ENCODE measurements at regions not wholly inside any gene's neighbourhood (a gene's known extent, or its start where the extent isn't known, plus 50 kb on each side); places are given as distances from the start of the nearest gene placed in this dataset.

- TF ChIP-seq SIN3A (IDR thresholded peaks at IDR 0.05; ENCODE audit: borderline replicate concordance, insufficient read depth, low read length) (no peak), FOXP2 (optimal IDR thresholded peaks at IDR 0.05; ENCODE audit: borderline replicate concordance, extremely low read depth, extremely low read length, insufficient read depth) (no peak), POLR2AphosphoS5 (IDR thresholded peaks at IDR 0.05; ENCODE audit: low read depth, low read length) (no peak), TAF1 (IDR thresholded peaks at IDR 0.05; ENCODE audit: borderline replicate concordance, insufficient read depth, low read length) (no peak), REST (IDR thresholded peaks at IDR 0.05; ENCODE audit: insufficient read depth in 1 of 2, low read depth in 2 of 2, low read length in 2 of 2) (no peak)
These were observed 217.5 kb downstream of the WNT5A start for GRCh38 chr3:55269636-55270035.

GRCh38 chr3:55269096-55269495 is 218.0 kb downstream of the WNT5A start:
- TF ChIP-seq TAF1 (IDR thresholded peaks at IDR 0.05; ENCODE audit: borderline replicate concordance, insufficient read depth, low read length) (no peak), FOXP2 (optimal IDR thresholded peaks at IDR 0.05; ENCODE audit: borderline replicate concordance, extremely low read depth, extremely low read length, insufficient read depth) (no peak), REST (IDR thresholded peaks at IDR 0.05; ENCODE audit: insufficient read depth in 1 of 2, low read depth in 2 of 2, low read length in 2 of 2) (no peak), SIN3A (IDR thresholded peaks at IDR 0.05; ENCODE audit: borderline replicate concordance, insufficient read depth, low read length) (no peak), POLR2AphosphoS5 (IDR thresholded peaks at IDR 0.05; ENCODE audit: low read depth, low read length) (no peak)

GRCh38 chr3:55267206-55267930 is 219.7 kb downstream of the WNT5A start:
- TF ChIP-seq SIN3A (IDR thresholded peaks at IDR 0.05; ENCODE audit: borderline replicate concordance, insufficient read depth, low read length) (no peak), FOXP2 (optimal IDR thresholded peaks at IDR 0.05; ENCODE audit: borderline replicate concordance, extremely low read depth, extremely low read length, insufficient read depth) (no peak), TAF1 (IDR thresholded peaks at IDR 0.05; ENCODE audit: borderline replicate concordance, insufficient read depth, low read length) (no peak), POLR2AphosphoS5 (IDR thresholded peaks at IDR 0.05; ENCODE audit: low read depth, low read length) (no peak), REST (IDR thresholded peaks at IDR 0.05; ENCODE audit: insufficient read depth in 1 of 2, low read depth in 2 of 2, low read length in 2 of 2) (no peak)

- TF ChIP-seq POLR2AphosphoS5 (IDR thresholded peaks at IDR 0.05; ENCODE audit: low read depth, low read length): no peak
These were observed 222.2 kb downstream of the WNT5A start for GRCh38 chr3:55264919-55265318.

- TF ChIP-seq POLR2AphosphoS5 (IDR thresholded peaks at IDR 0.05; ENCODE audit: low read depth, low read length) (no peak), SIN3A (IDR thresholded peaks at IDR 0.05; ENCODE audit: borderline replicate concordance, insufficient read depth, low read length) (no peak), FOXP2 (optimal IDR thresholded peaks at IDR 0.05; ENCODE audit: borderline replicate concordance, extremely low read depth, extremely low read length, insufficient read depth) (no peak), TAF1 (IDR thresholded peaks at IDR 0.05; ENCODE audit: borderline replicate concordance, insufficient read depth, low read length) (no peak), REST (IDR thresholded peaks at IDR 0.05; ENCODE audit: insufficient read depth in 1 of 2, low read depth in 2 of 2, low read length in 2 of 2) (no peak)
These were observed 234.2 kb downstream of the WNT5A start for GRCh38 chr3:55252921-55253320.
